ENCODE measurements at regions not wholly inside any gene's neighbourhood (a gene's known extent, or its start where the extent isn't known, plus 50 kb on each side); places are given as distances from the start of the nearest gene placed in this dataset.

- Histone ChIP-seq H3K4me1 (ENCODE audit: control insufficient read depth in 2 of 2, insufficient read depth in 2 of 2, low read length in 2 of 2) (no peaks in the 10 kb centered on the region), H3K36me3 (ENCODE audit: control insufficient read depth in 2 of 2, insufficient read depth in 2 of 2, low read length in 2 of 2) (no peaks in the 10 kb centered on the region), H3K9me3 (ENCODE audit: control insufficient read depth in 2 of 2, low read length in 2 of 2) (no peaks in the 10 kb centered on the region), H3K27me3 (ENCODE audit: control insufficient read depth in 2 of 2, insufficient read depth in 2 of 2, low read length in 2 of 2) (no peaks in the 10 kb centered on the region), H3K9ac (ENCODE audit: low read depth in 1 of 2, low read length in 2 of 2) (no peak overlapping the region), H3K27ac (ENCODE audit: low read depth in 2 of 2, low read length in 2 of 2) (no peak overlapping the region), H3K4me3 (ENCODE audit: low read length in 2 of 2) (no peak overlapping the region)
Observed at GRCh38 chr11:42502151-42502550, 809.6 kb upstream of the API5 start.

- no peaks in the 10 kb centered on the region for H3K36me3 ChIP-seq (ENCODE audit: control insufficient read depth in 2 of 2, insufficient read depth in 2 of 2, low read length in 2 of 2)
- H3K27me3 ChIP-seq (ENCODE audit: control insufficient read depth in 2 of 2, insufficient read depth in 2 of 2, low read length in 2 of 2): no peaks in the 10 kb centered on the region
- no peaks in the 10 kb centered on the region for H3K4me1 ChIP-seq (ENCODE audit: control insufficient read depth in 2 of 2, insufficient read depth in 2 of 2, low read length in 2 of 2)
- H3K9me3 ChIP-seq (ENCODE audit: control insufficient read depth in 2 of 2, low read length in 2 of 2): no peaks in the 10 kb centered on the region
- H3K4me3 ChIP-seq (ENCODE audit: low read length in 2 of 2): no peak overlapping the region
- H3K9ac ChIP-seq (ENCODE audit: low read depth in 1 of 2, low read length in 2 of 2): no peak overlapping the region
- no peak overlapping the region for H3K27ac ChIP-seq (ENCODE audit: low read depth in 2 of 2, low read length in 2 of 2)
Observed at GRCh38 chr11:42521994-42522393, 789.8 kb upstream of the API5 start.

GRCh38 chr11:42524534-42525227 lies 787.1 kb upstream of the API5 start:
- Histone ChIP-seq H3K36me3 (ENCODE audit: control insufficient read depth in 2 of 2, insufficient read depth in 2 of 2, low read length in 2 of 2) (no peaks in the 10 kb centered on the region), H3K9ac (ENCODE audit: low read depth in 1 of 2, low read length in 2 of 2) (no peak overlapping the region), H3K27me3 (ENCODE audit: control insufficient read depth in 2 of 2, insufficient read depth in 2 of 2, low read length in 2 of 2) (no peaks in the 10 kb centered on the region), H3K4me1 (ENCODE audit: control insufficient read depth in 2 of 2, insufficient read depth in 2 of 2, low read length in 2 of 2) (no peaks in the 10 kb centered on the region), H3K9me3 (ENCODE audit: control insufficient read depth in 2 of 2, low read length in 2 of 2) (no peaks in the 10 kb centered on the region), H3K27ac (ENCODE audit: low read depth in 2 of 2, low read length in 2 of 2) (no peak overlapping the region), H3K4me3 (ENCODE audit: low read length in 2 of 2) (no peak overlapping the region)

- Histone ChIP-seq H3K27ac (ENCODE audit: low read depth in 2 of 2, low read length in 2 of 2) (no peak overlapping the region), H3K27me3 (ENCODE audit: control insufficient read depth in 2 of 2, insufficient read depth in 2 of 2, low read length in 2 of 2) (no peaks in the 10 kb centered on the region), H3K4me3 (ENCODE audit: low read length in 2 of 2) (no peak overlapping the region), H3K36me3 (ENCODE audit: control insufficient read depth in 2 of 2, insufficient read depth in 2 of 2, low read length in 2 of 2) (no peaks in the 10 kb centered on the region), H3K4me1 (ENCODE audit: control insufficient read depth in 2 of 2, insufficient read depth in 2 of 2, low read length in 2 of 2) (no peaks in the 10 kb centered on the region), H3K9ac (ENCODE audit: low read depth in 1 of 2, low read length in 2 of 2) (no peak overlapping the region), H3K9me3 (ENCODE audit: control insufficient read depth in 2 of 2, low read length in 2 of 2) (no peaks in the 10 kb centered on the region)
Observed at GRCh38 chr11:42526426-42526825, 785.4 kb upstream of the API5 start.

GRCh38 chr11:42528471-42528870 lies 783.3 kb upstream of the API5 start:
- Histone ChIP-seq H3K36me3 (ENCODE audit: control insufficient read depth in 2 of 2, insufficient read depth in 2 of 2, low read length in 2 of 2) (no peaks in the 10 kb centered on the region), H3K4me1 (ENCODE audit: control insufficient read depth in 2 of 2, insufficient read depth in 2 of 2, low read length in 2 of 2) (no peaks in the 10 kb centered on the region), H3K27me3 (ENCODE audit: control insufficient read depth in 2 of 2, insufficient read depth in 2 of 2, low read length in 2 of 2) (no peaks in the 10 kb centered on the region), H3K9ac (ENCODE audit: low read depth in 1 of 2, low read length in 2 of 2) (no peak overlapping the region), H3K4me3 (ENCODE audit: low read length in 2 of 2) (no peak overlapping the region), H3K9me3 (ENCODE audit: control insufficient read depth in 2 of 2, low read length in 2 of 2) (no peaks in the 10 kb centered on the region), H3K27ac (ENCODE audit: low read depth in 2 of 2, low read length in 2 of 2) (no peak overlapping the region)

GRCh38 chr11:42528911-42529310 lies 782.9 kb upstream of the API5 start:
- Histone ChIP-seq H3K36me3 (ENCODE audit: control insufficient read depth in 2 of 2, insufficient read depth in 2 of 2, low read length in 2 of 2) (no peaks in the 10 kb centered on the region), H3K27ac (ENCODE audit: low read depth in 2 of 2, low read length in 2 of 2) (no peak overlapping the region), H3K4me1 (ENCODE audit: control insufficient read depth in 2 of 2, insufficient read depth in 2 of 2, low read length in 2 of 2) (no peaks in the 10 kb centered on the region), H3K4me3 (ENCODE audit: low read length in 2 of 2) (no peak overlapping the region), H3K9me3 (ENCODE audit: control insufficient read depth in 2 of 2, low read length in 2 of 2) (no peaks in the 10 kb centered on the region), H3K27me3 (ENCODE audit: control insufficient read depth in 2 of 2, insufficient read depth in 2 of 2, low read length in 2 of 2) (no peaks in the 10 kb centered on the region), H3K9ac (ENCODE audit: low read depth in 1 of 2, low read length in 2 of 2) (no peak overlapping the region)

GRCh38 chr11:42536611-42537360 lies 775.0 kb upstream of the API5 start:
- Histone ChIP-seq H3K4me1 (ENCODE audit: control insufficient read depth in 2 of 2, insufficient read depth in 2 of 2, low read length in 2 of 2) (no peaks in the 10 kb centered on the region), H3K9ac (ENCODE audit: low read depth in 1 of 2, low read length in 2 of 2) (no peak overlapping the region), H3K27me3 (ENCODE audit: control insufficient read depth in 2 of 2, insufficient read depth in 2 of 2, low read length in 2 of 2) (no peaks in the 10 kb centered on the region), H3K36me3 (ENCODE audit: control insufficient read depth in 2 of 2, insufficient read depth in 2 of 2, low read length in 2 of 2) (no peaks in the 10 kb centered on the region), H3K27ac (ENCODE audit: low read depth in 2 of 2, low read length in 2 of 2) (no peak overlapping the region), H3K9me3 (ENCODE audit: control insufficient read depth in 2 of 2, low read length in 2 of 2) (no peaks in the 10 kb centered on the region), H3K4me3 (ENCODE audit: low read length in 2 of 2) (no peak overlapping the region)

- Histone ChIP-seq H3K36me3 (ENCODE audit: control insufficient read depth in 2 of 2, insufficient read depth in 2 of 2, low read length in 2 of 2) (no peaks in the 10 kb centered on the region), H3K27me3 (ENCODE audit: control insufficient read depth in 2 of 2, insufficient read depth in 2 of 2, low read length in 2 of 2) (no peaks in the 10 kb centered on the region), H3K27ac (ENCODE audit: low read depth in 2 of 2, low read length in 2 of 2) (no peak overlapping the region), H3K4me3 (ENCODE audit: low read length in 2 of 2) (no peak overlapping the region), H3K4me1 (ENCODE audit: control insufficient read depth in 2 of 2, insufficient read depth in 2 of 2, low read length in 2 of 2) (no peaks in the 10 kb centered on the region), H3K9ac (ENCODE audit: low read depth in 1 of 2, low read length in 2 of 2) (no peak overlapping the region), H3K9me3 (ENCODE audit: control insufficient read depth in 2 of 2, low read length in 2 of 2) (no peaks in the 10 kb centered on the region)
Observed at GRCh38 chr11:42542336-42542735, 769.5 kb upstream of the API5 start.

- Histone ChIP-seq H3K9ac (ENCODE audit: low read depth in 1 of 2, low read length in 2 of 2) (no peak overlapping the region), H3K27ac (ENCODE audit: low read depth in 2 of 2, low read length in 2 of 2) (no peak overlapping the region), H3K27me3 (ENCODE audit: control insufficient read depth in 2 of 2, insufficient read depth in 2 of 2, low read length in 2 of 2) (no peaks in the 10 kb centered on the region), H3K4me3 (ENCODE audit: low read length in 2 of 2) (no peak overlapping the region), H3K9me3 (ENCODE audit: control insufficient read depth in 2 of 2, low read length in 2 of 2) (no peaks in the 10 kb centered on the region), H3K4me1 (ENCODE audit: control insufficient read depth in 2 of 2, insufficient read depth in 2 of 2, low read length in 2 of 2) (no peaks in the 10 kb centered on the region), H3K36me3 (ENCODE audit: control insufficient read depth in 2 of 2, insufficient read depth in 2 of 2, low read length in 2 of 2) (no peaks in the 10 kb centered on the region)
Observed at GRCh38 chr11:42543844-42544419, 767.9 kb upstream of the API5 start.

GRCh38 chr11:42544726-42545125 lies 767.1 kb upstream of the API5 start:
- Histone ChIP-seq H3K9ac (ENCODE audit: low read depth in 1 of 2, low read length in 2 of 2) (no peak overlapping the region), H3K4me1 (ENCODE audit: control insufficient read depth in 2 of 2, insufficient read depth in 2 of 2, low read length in 2 of 2) (no peaks in the 10 kb centered on the region), H3K27me3 (ENCODE audit: control insufficient read depth in 2 of 2, insufficient read depth in 2 of 2, low read length in 2 of 2) (no peaks in the 10 kb centered on the region), H3K36me3 (ENCODE audit: control insufficient read depth in 2 of 2, insufficient read depth in 2 of 2, low read length in 2 of 2) (no peaks in the 10 kb centered on the region), H3K27ac (ENCODE audit: low read depth in 2 of 2, low read length in 2 of 2) (no peak overlapping the region), H3K9me3 (ENCODE audit: control insufficient read depth in 2 of 2, low read length in 2 of 2) (no peaks in the 10 kb centered on the region), H3K4me3 (ENCODE audit: low read length in 2 of 2) (no peak overlapping the region)

All from mucosa of rectum (tissue), 2 donors.